ENCODE measurements at regions not wholly inside any gene's neighbourhood (a gene's known extent, or its start where the extent isn't known, plus 50 kb on each side); places are given as distances from the start of the nearest gene placed in this dataset.

DNA sequence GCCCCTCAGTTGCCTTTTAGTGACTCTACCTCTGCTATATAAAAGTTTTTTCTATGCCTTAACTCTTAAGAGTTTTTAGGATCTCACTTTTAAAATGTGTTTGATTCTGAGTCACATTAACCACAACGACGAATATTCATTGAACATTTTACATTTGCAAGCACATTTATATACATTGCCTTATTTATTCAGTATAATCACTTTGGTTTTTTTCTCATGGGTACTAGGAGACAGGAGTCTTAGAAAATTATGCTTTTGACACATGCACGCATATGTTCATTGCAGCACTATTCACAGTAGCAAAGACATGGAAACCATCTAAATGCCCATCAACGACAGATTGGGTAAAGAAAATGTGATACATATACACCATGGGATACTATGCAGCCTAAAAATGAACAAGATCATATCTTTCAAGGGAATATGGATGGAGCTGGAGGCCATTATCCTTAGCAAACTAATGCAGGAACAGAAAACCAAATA is 236.9 kb upstream of the SPAG17 start:
- Histone ChIP-seq H3K4me2 (ENCODE audit: low read depth, low read length, poor library complexity, severe bottlenecking) (no peak overlapping the region), H3K36me3 (ENCODE audit: insufficient read depth, low read length) (no peaks in the 10 kb centered on the region), H3K9me2 (replicated peaks; ENCODE audit: low read depth, low read length) (no peaks in the 10 kb centered on the region), H3K4me1 (ENCODE audit: insufficient read depth, low read length, poor library complexity, severe bottlenecking) (no peaks in the 10 kb centered on the region), H3K79me2 (ENCODE audit: insufficient read depth, low read length) (no peaks in the 10 kb centered on the region), H3K4me3 (ENCODE audit: low read length, poor library complexity, severe bottlenecking) (no peak overlapping the region), H4K20me1 (ENCODE audit: insufficient read depth, low read length, poor library complexity, severe bottlenecking) (no peaks in the 10 kb centered on the region), H3F3A (ENCODE audit: low read depth) (no peaks in the 10 kb centered on the region), H2AFZ (ENCODE audit: low read length) (no peak overlapping the region), H3K27me3 (ENCODE audit: insufficient read depth, low read length, poor library complexity, severe bottlenecking) (no peaks in the 10 kb centered on the region), H3K9ac (ENCODE audit: low read depth, low read length, poor library complexity, severe bottlenecking) (no peak overlapping the region), H3K9me3 (ENCODE audit: insufficient read depth, low read depth, low read length) (no peaks in the 10 kb centered on the region)
- no peak for TF ChIP-seq EZH2phosphoT487 (IDR thresholded peaks at IDR 0.05; ENCODE audit: borderline replicate concordance)
- TF ChIP-seq, protein P1, sequence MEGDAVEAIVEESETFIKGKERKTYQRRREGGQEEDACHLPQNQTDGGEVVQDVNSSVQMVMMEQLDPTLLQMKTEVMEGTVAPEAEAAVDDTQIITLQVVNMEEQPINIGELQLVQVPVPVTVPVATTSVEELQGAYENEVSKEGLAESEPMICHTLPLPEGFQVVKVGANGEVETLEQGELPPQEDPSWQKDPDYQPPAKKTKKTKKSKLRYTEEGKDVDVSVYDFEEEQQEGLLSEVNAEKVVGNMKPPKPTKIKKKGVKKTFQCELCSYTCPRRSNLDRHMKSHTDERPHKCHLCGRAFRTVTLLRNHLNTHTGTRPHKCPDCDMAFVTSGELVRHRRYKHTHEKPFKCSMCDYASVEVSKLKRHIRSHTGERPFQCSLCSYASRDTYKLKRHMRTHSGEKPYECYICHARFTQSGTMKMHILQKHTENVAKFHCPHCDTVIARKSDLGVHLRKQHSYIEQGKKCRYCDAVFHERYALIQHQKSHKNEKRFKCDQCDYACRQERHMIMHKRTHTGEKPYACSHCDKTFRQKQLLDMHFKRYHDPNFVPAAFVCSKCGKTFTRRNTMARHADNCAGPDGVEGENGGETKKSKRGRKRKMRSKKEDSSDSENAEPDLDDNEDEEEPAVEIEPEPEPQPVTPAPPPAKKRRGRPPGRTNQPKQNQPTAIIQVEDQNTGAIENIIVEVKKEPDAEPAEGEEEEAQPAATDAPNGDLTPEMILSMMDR (conservative IDR thresholded peaks at IDR 0.05; ENCODE audit: low read length): no peak

DNA sequence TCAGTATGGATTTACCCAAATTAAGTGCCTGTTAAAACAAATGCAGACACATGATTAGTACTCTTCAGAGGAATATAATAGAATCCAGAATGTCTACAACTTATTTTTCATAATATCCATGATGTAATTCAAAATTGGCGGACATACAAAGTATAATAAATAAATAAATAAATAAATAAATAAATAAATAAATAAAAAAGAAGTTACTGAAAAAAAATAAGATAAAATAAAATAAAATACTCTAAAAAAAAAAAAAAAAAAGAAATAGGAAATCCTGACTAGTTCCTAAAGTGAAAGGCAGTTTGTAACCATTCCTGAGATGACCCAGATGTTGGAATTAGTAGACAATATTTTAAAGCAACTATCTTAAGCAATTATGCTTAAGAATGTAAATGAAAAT is 219.0 kb upstream of the SPAG17 start:
- H3F3A ChIP-seq (ENCODE audit: low read depth): no peaks in the 10 kb centered on the region
- H3K27me3 ChIP-seq (ENCODE audit: insufficient read depth, low read length, poor library complexity, severe bottlenecking): no peaks in the 10 kb centered on the region
- H3K4me1 ChIP-seq (ENCODE audit: insufficient read depth, low read length, poor library complexity, severe bottlenecking): no peaks in the 10 kb centered on the region
- no peak overlapping the region for H3K4me2 ChIP-seq (ENCODE audit: low read depth, low read length, poor library complexity, severe bottlenecking)
- no peaks in the 10 kb centered on the region for H4K20me1 ChIP-seq (ENCODE audit: insufficient read depth, low read length, poor library complexity, severe bottlenecking)
- TF ChIP-seq, protein P1 (conservative IDR thresholded peaks at IDR 0.05; ENCODE audit: low read length): no peak
- no peak for TF ChIP-seq EZH2phosphoT487 (IDR thresholded peaks at IDR 0.05; ENCODE audit: borderline replicate concordance)
- H3K36me3 ChIP-seq (ENCODE audit: insufficient read depth, low read length): no peaks in the 10 kb centered on the region
- no peak overlapping the region for H3K9ac ChIP-seq (ENCODE audit: low read depth, low read length, poor library complexity, severe bottlenecking)
- H3K4me3 ChIP-seq (ENCODE audit: low read length, poor library complexity, severe bottlenecking): no peak overlapping the region
- H3K9me3 ChIP-seq (ENCODE audit: insufficient read depth, low read depth, low read length): no peaks in the 10 kb centered on the region
- no peaks in the 10 kb centered on the region for H3K79me2 ChIP-seq (ENCODE audit: insufficient read depth, low read length)
- no peak overlapping the region for H2AFZ ChIP-seq (ENCODE audit: low read length)
- H3K9me2 ChIP-seq (replicated peaks; ENCODE audit: low read depth, low read length): no peaks in the 10 kb centered on the region

DNA sequence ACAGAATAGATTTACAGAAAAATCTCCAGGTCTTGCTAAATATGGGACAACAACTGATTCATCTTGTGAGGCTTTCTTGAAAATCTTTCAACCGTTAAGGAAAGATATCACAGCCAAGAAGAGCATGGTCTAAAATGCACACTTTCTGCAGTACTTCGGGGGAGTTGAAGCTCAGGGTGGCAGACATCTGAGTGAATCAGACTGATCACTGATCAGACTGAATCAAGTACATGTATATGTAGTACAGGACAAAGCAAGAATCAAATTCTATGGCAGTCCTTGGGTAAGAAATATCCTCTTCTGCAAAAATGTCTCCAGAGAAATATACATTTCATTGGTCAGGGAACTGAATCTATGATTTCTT is 212.4 kb upstream of the SPAG17 start:
- Histone ChIP-seq H3K9ac (ENCODE audit: low read depth, low read length, poor library complexity, severe bottlenecking) (no peak overlapping the region), H3K4me3 (ENCODE audit: low read length, poor library complexity, severe bottlenecking) (no peak overlapping the region), H3K9me3 (ENCODE audit: insufficient read depth, low read depth, low read length) (no peaks in the 10 kb centered on the region), H3K79me2 (ENCODE audit: insufficient read depth, low read length) (no peaks in the 10 kb centered on the region), H4K20me1 (ENCODE audit: insufficient read depth, low read length, poor library complexity, severe bottlenecking) (no peaks in the 10 kb centered on the region), H3K9me2 (replicated peaks; ENCODE audit: low read depth, low read length) (no peaks in the 10 kb centered on the region), H3F3A (ENCODE audit: low read depth) (no peaks in the 10 kb centered on the region), H3K27me3 (ENCODE audit: insufficient read depth, low read length, poor library complexity, severe bottlenecking) (no peaks in the 10 kb centered on the region), H3K4me2 (ENCODE audit: low read depth, low read length, poor library complexity, severe bottlenecking) (no peak overlapping the region), H2AFZ (ENCODE audit: low read length) (no peak overlapping the region), H3K36me3 (ENCODE audit: insufficient read depth, low read length) (no peaks in the 10 kb centered on the region), H3K4me1 (ENCODE audit: insufficient read depth, low read length, poor library complexity, severe bottlenecking) (no peaks in the 10 kb centered on the region)
- TF ChIP-seq, protein P1 (conservative IDR thresholded peaks at IDR 0.05; ENCODE audit: low read length): no peak
- no peak for TF ChIP-seq EZH2phosphoT487 (IDR thresholded peaks at IDR 0.05; ENCODE audit: borderline replicate concordance)

All from Loucy (cell line).